GM20000 (cell line): ENCODE measurements at regions not wholly inside any gene's neighbourhood (a gene's known extent, or its start where the extent isn't known, plus 50 kb on each side); places are given as distances from the start of the nearest gene placed in this dataset.

Experiments used
- DNase-seq: peaks from one replicate; pipeline ENCODE4 v3.0.0; 2012; ENCODE audit warnings: low spot score
- CTCF ChIP-seq: IDR thresholded peaks from 2 replicates; pipeline ENCODE4 v1.5.1; 2012; ENCODE audit warnings: mild to moderate bottlenecking, control low read depth; ENCODE audit errors: extremely low read depth, missing control alignments

GRCh38 chr4:186820391-186820891 lies 96.8 kb upstream of the FAT1 start:
- no peak for TF ChIP-seq CTCF
- no peak for DNase-seq

GRCh38 chr4:186823989-186824388 lies 100.3 kb upstream of the FAT1 start:
- DNase-seq = no peak
- no peak for TF ChIP-seq CTCF

- no peak for DNase-seq
- no peak for TF ChIP-seq CTCF
Observed at GRCh38 chr4:186825069-186825468, 101.4 kb upstream of the FAT1 start.

- no peak for DNase-seq
- TF ChIP-seq CTCF = no peak
Observed at GRCh38 chr4:186826006-186826405, 102.3 kb upstream of the FAT1 start.

GRCh38 chr4:186826846-186827533 lies 103.3 kb upstream of the FAT1 start:
- no peak for DNase-seq
- no peak for TF ChIP-seq CTCF

- no peak for DNase-seq
- TF ChIP-seq CTCF = no peak
Observed at GRCh38 chr4:186827534-186827897, 103.9 kb upstream of the FAT1 start.

GRCh38 chr4:186829097-186829496 lies 105.4 kb upstream of the FAT1 start:
- TF ChIP-seq CTCF = no peak
- DNase-seq = no peak
